SK-N-SH treated with all-trans-retinoic acid at 6 μM for 48 hours (cell line): ENCODE measurements at regions not wholly inside any gene's neighbourhood (a gene's known extent, or its start where the extent isn't known, plus 50 kb on each side); places are given as distances from the start of the nearest gene placed in this dataset.

ENCODE experiments used
- BACH2 ChIP-seq: fragments of 250-450 bp; sonication (Bioruptor Pico); IDR thresholded peaks from 2 replicates; pipeline ENCODE4 v1.9.0; 2021; ENCODE audit warnings: mild to moderate bottlenecking, borderline replicate concordance
- ESRRG ChIP-seq: fragments of 250-450 bp; sonication (Bioruptor Pico); IDR thresholded peaks from 2 replicates; pipeline ENCODE4 v1.6.1; 2021; ENCODE audit warnings: mild to moderate bottlenecking
- GLIS3 ChIP-seq: fragments of 250-450 bp; sonication (Bioruptor Pico); IDR thresholded peaks from 2 replicates; pipeline ENCODE4 v1.5.0; 2020; ENCODE audit warnings: mild to moderate bottlenecking, moderate library complexity
- PPARA ChIP-seq: fragments of 250-450 bp; sonication (Bioruptor Pico); IDR thresholded peaks from 2 replicates; pipeline ENCODE4 v1.5.0; 2020; ENCODE audit warnings: mild to moderate bottlenecking, borderline replicate concordance
- SNAI2 ChIP-seq: fragments of 250-450 bp; sonication (Bioruptor Pico); IDR thresholded peaks from 2 replicates; pipeline ENCODE4 v1.5.0; 2020; ENCODE audit warnings: mild to moderate bottlenecking, moderate library complexity
- TCF4 ChIP-seq: fragments of 250-450 bp; sonication (Bioruptor Pico); IDR thresholded peaks from 2 replicates; pipeline ENCODE4 v1.8.0; 2021; ENCODE audit warnings: mild to moderate bottlenecking, moderate library complexity, borderline replicate concordance
- ZC3H10 ChIP-seq: fragments of 250-450 bp; sonication (Bioruptor Pico); IDR thresholded peaks from 2 replicates; pipeline ENCODE4 v1.5.1; 2021; ENCODE audit warnings: mild to moderate bottlenecking, moderate library complexity
- ZFP3 ChIP-seq: fragments of 250-450 bp; sonication (Bioruptor Pico); IDR thresholded peaks from 2 replicates; pipeline ENCODE4 v1.5.0; 2020; ENCODE audit warnings: mild to moderate bottlenecking, moderate library complexity
- ZFP30 ChIP-seq: fragments of 450-650 bp; formaldehyde crosslinking; IDR thresholded peaks from 2 replicates; pipeline ENCODE4 v1.5.0; 2022; ENCODE audit warnings: mild to moderate bottlenecking, moderate library complexity
- ZNF565 ChIP-seq: fragments of 450-650 bp; formaldehyde crosslinking; conservative IDR thresholded peaks from 2 replicates; pipeline ENCODE4 v1.5.0; 2020; ENCODE audit warnings: low read depth, mild to moderate bottlenecking, moderate library complexity
- TF ChIP-seq, protein P1 (sequence below): fragments of 250-450 bp; sonication (Bioruptor Pico); IDR thresholded peaks from 2 replicates; pipeline ENCODE4 v1.8.0; 2021; ENCODE audit warnings: low read depth, mild to moderate bottlenecking, moderate library complexity, borderline replicate concordance
- TF ChIP-seq, protein P2 (sequence below): fragments of 250-450 bp; sonication (Bioruptor Pico); IDR thresholded peaks from 2 replicates; pipeline ENCODE4 v1.5.1; 2020; ENCODE audit warnings: low read depth, mild to moderate bottlenecking, moderate library complexity
- TF ChIP-seq, protein P3 (sequence below): fragments of 250-450 bp; sonication (Bioruptor Pico); IDR thresholded peaks from 2 replicates; pipeline ENCODE4 v1.8.0; 2020; ENCODE audit warnings: mild to moderate bottlenecking, moderate library complexity, borderline replicate concordance

DNA sequence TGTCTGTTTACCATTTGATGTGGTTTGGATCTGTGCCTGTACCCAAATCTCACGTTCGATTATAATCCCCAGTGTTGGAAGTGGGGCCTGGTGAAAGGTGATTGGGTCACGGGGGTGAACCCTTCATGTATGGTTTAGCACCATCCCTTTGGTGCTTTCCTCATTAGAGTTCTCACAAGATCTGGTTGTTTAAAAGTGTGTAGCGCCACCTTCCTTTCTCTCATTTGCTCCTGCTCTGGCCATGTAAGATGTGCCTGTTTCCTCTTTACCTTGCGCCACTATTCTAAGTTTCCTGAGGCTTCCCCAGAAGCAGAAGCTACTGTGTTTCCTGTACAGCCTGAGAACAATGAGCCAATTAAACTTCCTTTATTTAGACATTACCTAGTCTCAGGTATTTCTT lies 610.7 kb upstream of the ADGRL3 start:
- TF ChIP-seq GLIS3 (no peak), BACH2 (CRISPR knock-in tag) (no peak), PPARA (CRISPR knock-in tag) (no peak), ESRRG (no peak), ZFP30 (no peak), TCF4 (no peak), ZFP3 (CRISPR knock-in tag) (no peak), ZC3H10 (CRISPR knock-in tag) (no peak), SNAI2 (CRISPR knock-in tag) (no peak), ZNF565 (no peak)
- TF ChIP-seq, protein P1, sequence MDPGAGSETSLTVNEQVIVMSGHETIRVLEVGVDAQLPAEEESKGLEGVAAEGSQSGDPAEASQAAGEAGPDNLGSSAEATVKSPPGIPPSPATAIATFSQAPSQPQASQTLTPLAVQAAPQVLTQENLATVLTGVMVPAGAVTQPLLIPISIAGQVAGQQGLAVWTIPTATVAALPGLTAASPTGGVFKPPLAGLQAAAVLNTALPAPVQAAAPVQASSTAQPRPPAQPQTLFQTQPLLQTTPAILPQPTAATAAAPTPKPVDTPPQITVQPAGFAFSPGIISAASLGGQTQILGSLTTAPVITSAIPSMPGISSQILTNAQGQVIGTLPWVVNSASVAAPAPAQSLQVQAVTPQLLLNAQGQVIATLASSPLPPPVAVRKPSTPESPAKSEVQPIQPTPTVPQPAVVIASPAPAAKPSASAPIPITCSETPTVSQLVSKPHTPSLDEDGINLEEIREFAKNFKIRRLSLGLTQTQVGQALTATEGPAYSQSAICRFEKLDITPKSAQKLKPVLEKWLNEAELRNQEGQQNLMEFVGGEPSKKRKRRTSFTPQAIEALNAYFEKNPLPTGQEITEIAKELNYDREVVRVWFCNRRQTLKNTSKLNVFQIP: no peak
- TF ChIP-seq, protein P2, sequence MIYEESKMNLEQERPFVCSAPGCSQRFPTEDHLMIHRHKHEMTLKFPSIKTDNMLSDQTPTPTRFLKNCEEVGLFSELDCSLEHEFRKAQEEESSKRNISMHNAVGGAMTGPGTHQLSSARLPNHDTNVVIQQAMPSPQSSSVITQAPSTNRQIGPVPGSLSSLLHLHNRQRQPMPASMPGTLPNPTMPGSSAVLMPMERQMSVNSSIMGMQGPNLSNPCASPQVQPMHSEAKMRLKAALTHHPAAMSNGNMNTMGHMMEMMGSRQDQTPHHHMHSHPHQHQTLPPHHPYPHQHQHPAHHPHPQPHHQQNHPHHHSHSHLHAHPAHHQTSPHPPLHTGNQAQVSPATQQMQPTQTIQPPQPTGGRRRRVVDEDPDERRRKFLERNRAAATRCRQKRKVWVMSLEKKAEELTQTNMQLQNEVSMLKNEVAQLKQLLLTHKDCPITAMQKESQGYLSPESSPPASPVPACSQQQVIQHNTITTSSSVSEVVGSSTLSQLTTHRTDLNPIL (CRISPR knock-in tag): no peak
- TF ChIP-seq, protein P3, sequence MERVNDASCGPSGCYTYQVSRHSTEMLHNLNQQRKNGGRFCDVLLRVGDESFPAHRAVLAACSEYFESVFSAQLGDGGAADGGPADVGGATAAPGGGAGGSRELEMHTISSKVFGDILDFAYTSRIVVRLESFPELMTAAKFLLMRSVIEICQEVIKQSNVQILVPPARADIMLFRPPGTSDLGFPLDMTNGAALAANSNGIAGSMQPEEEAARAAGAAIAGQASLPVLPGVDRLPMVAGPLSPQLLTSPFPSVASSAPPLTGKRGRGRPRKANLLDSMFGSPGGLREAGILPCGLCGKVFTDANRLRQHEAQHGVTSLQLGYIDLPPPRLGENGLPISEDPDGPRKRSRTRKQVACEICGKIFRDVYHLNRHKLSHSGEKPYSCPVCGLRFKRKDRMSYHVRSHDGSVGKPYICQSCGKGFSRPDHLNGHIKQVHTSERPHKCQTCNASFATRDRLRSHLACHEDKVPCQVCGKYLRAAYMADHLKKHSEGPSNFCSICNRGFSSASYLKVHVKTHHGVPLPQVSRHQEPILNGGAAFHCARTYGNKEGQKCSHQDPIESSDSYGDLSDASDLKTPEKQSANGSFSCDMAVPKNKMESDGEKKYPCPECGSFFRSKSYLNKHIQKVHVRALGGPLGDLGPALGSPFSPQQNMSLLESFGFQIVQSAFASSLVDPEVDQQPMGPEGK (CRISPR knock-in tag): no peak
